ENCODE measurements at regions not wholly inside any gene's neighbourhood (a gene's known extent, or its start where the extent isn't known, plus 50 kb on each side); places are given as distances from the start of the nearest gene placed in this dataset.
"Not testable (repeated sequence)": the region's sequence is repeated elsewhere in the genome, so short reads cannot be mapped to it uniquely, and the experiment has no call there.

GRCh38 chr3:125732151-125732550 is 136.9 kb upstream of the OSBPL11 start:
- TF ChIP-seq CTCF (conservative IDR thresholded peaks at IDR 0.05); ZFX (IDR thresholded peaks at IDR 0.05): not testable (repeated sequence)
